ENCODE measurements at regions not wholly inside any gene's neighbourhood (a gene's known extent, or its start where the extent isn't known, plus 50 kb on each side); places are given as distances from the start of the nearest gene placed in this dataset.
"Not testable (repeated sequence)": the region's sequence is repeated elsewhere in the genome, so short reads cannot be mapped to it uniquely, and the experiment has no call there.

- in situ Hi-C loops (cut with HindIII; ENCODE audit: low pct_ligation_motif_present, low pct_unique_long_range_greater_than_20kb, low sequenced_read_pairs), result no loop called here
- DNase-seq, result no peak
These were observed 489.7 kb downstream of the EBF1 start for GRCh38 chr5:158610051-158610415.

- in situ Hi-C loops (cut with HindIII; ENCODE audit: low pct_ligation_motif_present, low pct_unique_long_range_greater_than_20kb, low sequenced_read_pairs), result no loop called here
- DNase-seq, result no peak
These were observed 490.2 kb downstream of the EBF1 start for GRCh38 chr5:158609333-158610050.

- DNase-seq, result no peak
- in situ Hi-C loops (cut with HindIII; ENCODE audit: low pct_ligation_motif_present, low pct_unique_long_range_greater_than_20kb, low sequenced_read_pairs), result no loop called here
These were observed 492.6 kb downstream of the EBF1 start for GRCh38 chr5:158607088-158607487.

GRCh38 chr5:158606233-158606632 is 493.5 kb downstream of the EBF1 start:
- DNase-seq, result no peak
- in situ Hi-C loops (cut with HindIII; ENCODE audit: low pct_ligation_motif_present, low pct_unique_long_range_greater_than_20kb, low sequenced_read_pairs), result no loop called here

GRCh38 chr5:158602981-158603380 is 496.7 kb downstream of the EBF1 start:
- no peak for DNase-seq
- in situ Hi-C loops (cut with HindIII; ENCODE audit: low pct_ligation_motif_present, low pct_unique_long_range_greater_than_20kb, low sequenced_read_pairs), result no loop called here

GRCh38 chr5:158601118-158601517 is 498.6 kb downstream of the EBF1 start:
- DNase-seq, result no peak
- in situ Hi-C loops (cut with HindIII; ENCODE audit: low pct_ligation_motif_present, low pct_unique_long_range_greater_than_20kb, low sequenced_read_pairs), result no loop called here

GRCh38 chr5:158600679-158601078 is 499.0 kb downstream of the EBF1 start:
- in situ Hi-C loops (cut with HindIII; ENCODE audit: low pct_ligation_motif_present, low pct_unique_long_range_greater_than_20kb, low sequenced_read_pairs), result no loop called here
- no peak for DNase-seq

GRCh38 chr5:158599157-158599556 is 500.6 kb downstream of the EBF1 start:
- in situ Hi-C loops (cut with HindIII; ENCODE audit: low pct_ligation_motif_present, low pct_unique_long_range_greater_than_20kb, low sequenced_read_pairs), result no loop called here

GRCh38 chr5:158594595-158595242 is 505.0 kb downstream of the EBF1 start:
- no peak for DNase-seq

More at GRCh38 chr5:158599157-158599556, 500.6 kb downstream of the EBF1 start:
- DNase-seq, result no peak

GRCh38 chr5:158593925-158594324 is 505.8 kb downstream of the EBF1 start:
- DNase-seq, result no peak
- in situ Hi-C loops (cut with HindIII; ENCODE audit: low pct_ligation_motif_present, low pct_unique_long_range_greater_than_20kb, low sequenced_read_pairs), result no loop called here

More at GRCh38 chr5:158594595-158595242, 505.0 kb downstream of the EBF1 start:
- in situ Hi-C loops (cut with HindIII; ENCODE audit: low pct_ligation_motif_present, low pct_unique_long_range_greater_than_20kb, low sequenced_read_pairs), result no loop called here

GRCh38 chr5:158591301-158591863 is 508.3 kb downstream of the EBF1 start:
- DNase-seq, result no peak
- in situ Hi-C loops (cut with HindIII; ENCODE audit: low pct_ligation_motif_present, low pct_unique_long_range_greater_than_20kb, low sequenced_read_pairs), result no loop called here

GRCh38 chr5:158590746-158591300 is 508.9 kb downstream of the EBF1 start:
- in situ Hi-C loops (cut with HindIII; ENCODE audit: low pct_ligation_motif_present, low pct_unique_long_range_greater_than_20kb, low sequenced_read_pairs), result no loop called here
- DNase-seq, result no peak

GRCh38 chr5:158589939-158590338 is 509.8 kb downstream of the EBF1 start:
- in situ Hi-C loops (cut with HindIII; ENCODE audit: low pct_ligation_motif_present, low pct_unique_long_range_greater_than_20kb, low sequenced_read_pairs), result no loop called here
- no peak for DNase-seq

- in situ Hi-C loops (cut with HindIII; ENCODE audit: low pct_ligation_motif_present, low pct_unique_long_range_greater_than_20kb, low sequenced_read_pairs), result no loop called here
- no peak for DNase-seq
These were observed 511.1 kb downstream of the EBF1 start for GRCh38 chr5:158588617-158589016.

GRCh38 chr5:158586054-158586453 is 513.7 kb downstream of the EBF1 start:
- in situ Hi-C loops (cut with HindIII; ENCODE audit: low pct_ligation_motif_present, low pct_unique_long_range_greater_than_20kb, low sequenced_read_pairs), result no loop called here
- no peak for DNase-seq

GRCh38 chr5:158582669-158583068 is 517.0 kb downstream of the EBF1 start:
- in situ Hi-C loops (cut with HindIII; ENCODE audit: low pct_ligation_motif_present, low pct_unique_long_range_greater_than_20kb, low sequenced_read_pairs), result not testable (repeated sequence)

GRCh38 chr5:158573829-158574228 is 525.9 kb downstream of the EBF1 start:
- no peak for DNase-seq
- in situ Hi-C loops (cut with HindIII; ENCODE audit: low pct_ligation_motif_present, low pct_unique_long_range_greater_than_20kb, low sequenced_read_pairs), result no loop called here

More at GRCh38 chr5:158582669-158583068, 517.0 kb downstream of the EBF1 start:
- not testable (repeated sequence) for DNase-seq

GRCh38 chr5:158570502-158570901 is 529.2 kb downstream of the EBF1 start:
- in situ Hi-C loops (cut with HindIII; ENCODE audit: low pct_ligation_motif_present, low pct_unique_long_range_greater_than_20kb, low sequenced_read_pairs), result no loop called here
- no peak for DNase-seq

- in situ Hi-C loops (cut with HindIII; ENCODE audit: low pct_ligation_motif_present, low pct_unique_long_range_greater_than_20kb, low sequenced_read_pairs), result no loop called here
These were observed 530.2 kb downstream of the EBF1 start for GRCh38 chr5:158569534-158569933.

More at GRCh38 chr5:158569534-158569933, 530.2 kb downstream of the EBF1 start:
- no peak for DNase-seq

Measured in ACHN (cell line).